Transverse colon (tissue), 4 donors: ENCODE measurements at regions not wholly inside any gene's neighbourhood (a gene's known extent, or its start where the extent isn't known, plus 50 kb on each side); places are given as distances from the start of the nearest gene placed in this dataset.

Source experiments
- DNase-seq: peaks from one replicate; pipeline ENCODE4 v3.0.0-alpha.2; 2019
- H3K27ac ChIP-seq, 4 donors: fragments of 200-600 bp; sonication (generic); 2 replicates each; pipeline ENCODE4 v1.5.1; 2016 to 2018; ENCODE audit warnings: inconsistent platforms in 4 of 4
- H3K27me3 ChIP-seq: fragments of 200-600 bp; sonication (generic); 2 replicates; pipeline ENCODE4 v1.5.1; 2017; ENCODE audit warnings: inconsistent platforms
- H3K36me3 ChIP-seq, 4 donors: fragments of 200-600 bp; sonication (generic); 2 replicates each; pipeline ENCODE4 v1.5.1; 2017 to 2019; ENCODE audit warnings: inconsistent platforms in 4 of 4
- H3K4me1 ChIP-seq, 4 donors: fragments of 200-600 bp; sonication (generic); 2 replicates each; pipeline ENCODE4 v1.5.1; 2017 to 2020; ENCODE audit warnings: inconsistent platforms in 4 of 4
- H3K4me3 ChIP-seq, 4 donors: fragments of 200-600 bp; sonication (generic); 1 replicate in 1 of 4; 2 replicates in 3 of 4; pipeline versions ENCODE4 v1.5.1 to v1.6.1; 2017 to 2019; ENCODE audit warnings: inconsistent platforms in 4 of 4
- H3K9me3 ChIP-seq, 2 donors: fragments of 200-600 bp; sonication (generic); 2 replicates each; pipeline ENCODE4 v1.5.1; 2017 to 2019; ENCODE audit warnings: inconsistent platforms in 2 of 2
- CTCF ChIP-seq, 5 experiments: fragments of 200-600 bp in 3 of 5; fragments of 450-650 bp in 2 of 5; sonication (generic) in 3 of 5; IDR thresholded peaks; 1 replicate in 2 of 5; 2 replicates in 3 of 5; pipeline ENCODE4 v1.5.1; 2016 to 2017; ENCODE audit warnings: antibody characterized with exemption in 5 of 5, inconsistent platforms in 3 of 5, mild to moderate bottlenecking in 2 of 5, moderate library complexity in 1 of 5
- EP300 ChIP-seq: sonication (generic); formaldehyde crosslinking; IDR thresholded peaks from one replicate; pipeline ENCODE4 v1.6.1; 2017; ENCODE audit warnings: antibody characterized with exemption, low read depth
- POLR2A ChIP-seq: fragments of 450-650 bp; IDR thresholded peaks from one replicate; pipeline ENCODE4 v1.6.1; 2016; ENCODE audit warnings: antibody characterized with exemption, mild to moderate bottlenecking, moderate library complexity
- POLR2AphosphoS5 ChIP-seq, 3 donors: sonication (generic); formaldehyde crosslinking; IDR thresholded peaks; one replicate each; pipeline ENCODE4 v1.6.1; 2016; ENCODE audit warnings: antibody characterized with exemption in 3 of 3
- WGBS, 2 donors: methylation state at CpG; one replicate each; pipeline ENCODE4 v1.1.5; 2018; ENCODE audit warnings: low coverage in 1 of 2; 5-methylcytosine and 5-hydroxymethylcytosine counted together
- in situ Hi-C, 4 donors: fragments of 200-750 bp; cut with MboI; loops; one replicate each; pipeline versions ENCODE4 v1.15.0 to v1.15.1; 2017; ENCODE audit warnings: low sequenced_read_pairs in 3 of 4, low pct_ligation_motif_present in 1 of 4, low pct_unique_long_range_greater_than_20kb in 1 of 4
- intact Hi-C: fragments of 100-400 bp; cut with DNase I; formaldehyde crosslinking; loops from one replicate; pipeline ENCODE4 v1.15.1; 2023; ENCODE audit warnings: low total_unique reads

GRCh38 chr9:129312251-129313122 is 134.4 kb upstream of the IER5L start:
- no peak for DNase-seq
- Histone ChIP-seq H3K4me1 (peaks cover 0 to 8% (median 0%) of the 10 kb centered on the region in 4 donors), H3K4me3 (no peak overlapping the region), H3K27me3 (no peaks in the 10 kb centered on the region), H3K9me3 (no peaks in the 10 kb centered on the region), H3K36me3 (no peaks in the 10 kb centered on the region), H3K27ac (no peak overlapping the region)
- TF ChIP-seq EP300 (no peak), POLR2AphosphoS5 (IDR thresholded peaks at IDR 0.05) (no peak), CTCF (IDR thresholded peaks at IDR 0.05) (no peak), POLR2A (no peak)
- in situ Hi-C loops: no loop called here
- 77 to 91% methylated on average over 2 to 15 of the region's 16 CpGs for WGBS, 2 donors
- intact Hi-C loops: no loop called here

- in situ Hi-C loops: no loop called here
- intact Hi-C loops: no loop called here
- WGBS, 2 donors: 0 to 47% methylated on average over 1 to 4 of the region's 4 CpGs
Measured at GRCh38 chr9:129311643-129312042, 133.6 kb upstream of the IER5L start.

GRCh38 chr9:129310666-129311350 is 132.7 kb upstream of the IER5L start:
- no peaks in the 10 kb centered on the region for H3K27me3 ChIP-seq
- H3K9me3 ChIP-seq: no peaks in the 10 kb centered on the region
- TF ChIP-seq POLR2A (no peak), EP300 (no peak), POLR2AphosphoS5 (IDR thresholded peaks at IDR 0.05) (no peak), CTCF (IDR thresholded peaks at IDR 0.05) (no peak)
- no peaks in the 10 kb centered on the region for H3K36me3 ChIP-seq
- in situ Hi-C loops (no loop called here), intact Hi-C loops (no loop called here)
- H3K4me1 ChIP-seq: peaks cover 0 to 4% (median 0%) of the 10 kb centered on the region in 4 donors
- 68 to 80% methylated on average over 1 to 7 of the region's 7 CpGs for WGBS, 2 donors
- no peak overlapping the region for H3K4me3 ChIP-seq
- no peak for DNase-seq
- H3K27ac ChIP-seq: no peak overlapping the region

More at GRCh38 chr9:129311643-129312042, 133.6 kb upstream of the IER5L start:
- DNase-seq: no peak
- Histone ChIP-seq H3K4me1 (peaks cover 0 to 8% (median 0%) of the 10 kb centered on the region in 4 donors), H3K4me3 (no peak overlapping the region), H3K36me3 (no peaks in the 10 kb centered on the region), H3K27me3 (no peaks in the 10 kb centered on the region), H3K9me3 (no peaks in the 10 kb centered on the region), H3K27ac (no peak overlapping the region)
- TF ChIP-seq POLR2A (no peak), CTCF (IDR thresholded peaks at IDR 0.05) (no peak), POLR2AphosphoS5 (IDR thresholded peaks at IDR 0.05) (no peak)

- H3K4me1 ChIP-seq: no peaks in the 10 kb centered on the region
- in situ Hi-C loops (no loop called here), intact Hi-C loops (no loop called here)
- no peaks in the 10 kb centered on the region for H3K36me3 ChIP-seq
- no peaks in the 10 kb centered on the region for H3K27me3 ChIP-seq
- no peaks in the 10 kb centered on the region for H3K9me3 ChIP-seq
- no peak overlapping the region for H3K27ac ChIP-seq
- no peak for DNase-seq
- TF ChIP-seq POLR2AphosphoS5 (IDR thresholded peaks at IDR 0.05) (no peak), CTCF (IDR thresholded peaks at IDR 0.05) (no peak), POLR2A (no peak), EP300 (no peak)
- no peak overlapping the region for H3K4me3 ChIP-seq
- 93 to 96% methylated on average over 5 of the region's 5 CpGs for WGBS, 2 donors
Measured at GRCh38 chr9:129309906-129310305, 131.8 kb upstream of the IER5L start.
